ENCODE measurements at regions not wholly inside any gene's neighbourhood (a gene's known extent, or its start where the extent isn't known, plus 50 kb on each side); places are given as distances from the start of the nearest gene placed in this dataset.

DNA sequence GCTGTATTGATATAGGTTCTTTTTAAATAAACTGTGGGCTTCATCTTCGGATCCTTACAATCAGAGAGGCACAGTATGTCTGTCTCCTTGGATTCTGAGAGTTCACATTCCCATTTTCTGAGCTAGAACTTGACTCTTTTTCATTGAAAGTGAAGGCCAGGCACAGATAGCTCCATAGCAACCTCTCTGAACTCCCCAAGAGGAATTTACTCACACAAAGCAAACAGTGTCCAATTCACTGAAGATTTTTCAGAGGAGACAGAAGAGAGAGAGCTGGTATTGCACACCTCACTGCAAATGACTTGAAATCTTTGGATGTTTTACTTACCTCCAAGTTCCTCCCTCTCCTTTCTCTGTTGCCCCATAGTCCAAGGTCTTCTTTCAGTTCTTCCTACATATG is 130.9 kb upstream of the CASK start:
- no peak for DNase-seq (ENCODE audit: extremely low spot score)
- ChIA-PET POLR2A (no interaction called here), CTCF (no interaction called here)
- TF ChIP-seq, protein P1, sequence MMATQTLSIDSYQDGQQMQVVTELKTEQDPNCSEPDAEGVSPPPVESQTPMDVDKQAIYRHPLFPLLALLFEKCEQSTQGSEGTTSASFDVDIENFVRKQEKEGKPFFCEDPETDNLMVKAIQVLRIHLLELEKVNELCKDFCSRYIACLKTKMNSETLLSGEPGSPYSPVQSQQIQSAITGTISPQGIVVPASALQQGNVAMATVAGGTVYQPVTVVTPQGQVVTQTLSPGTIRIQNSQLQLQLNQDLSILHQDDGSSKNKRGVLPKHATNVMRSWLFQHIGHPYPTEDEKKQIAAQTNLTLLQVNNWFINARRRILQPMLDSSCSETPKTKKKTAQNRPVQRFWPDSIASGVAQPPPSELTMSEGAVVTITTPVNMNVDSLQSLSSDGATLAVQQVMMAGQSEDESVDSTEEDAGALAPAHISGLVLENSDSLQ (IDR thresholded peaks at IDR 0.05): no peak
- no peak for TF ChIP-seq L3MBTL2 (conservative IDR thresholded peaks at IDR 0.05)
- no peak for TF ChIP-seq ARNT (IDR thresholded peaks at IDR 0.05)
- no peak for TF ChIP-seq NFRKB (IDR thresholded peaks at IDR 0.05)
- no peak for TF ChIP-seq ZNF384 (IDR thresholded peaks at IDR 0.05)
- TF ChIP-seq FOXK2 (IDR thresholded peaks at IDR 0.05): no peak
- no peak for TF ChIP-seq FOXA1 (IDR thresholded peaks at IDR 0.05)
- no peak for TF ChIP-seq TARDBP (IDR thresholded peaks at IDR 0.05)
- TF ChIP-seq BHLHE40 (IDR thresholded peaks at IDR 0.05; ENCODE audit: borderline replicate concordance): no peak
- TF ChIP-seq HDGF (IDR thresholded peaks at IDR 0.05; ENCODE audit: borderline replicate concordance): no peak
- TF ChIP-seq CTBP1 (IDR thresholded peaks at IDR 0.05; ENCODE audit: borderline replicate concordance): no peak
- TF ChIP-seq SUZ12 (IDR thresholded peaks at IDR 0.05): no peak
- no peak for TF ChIP-seq ELF4 (IDR thresholded peaks at IDR 0.05)
- TF ChIP-seq FOXM1 (IDR thresholded peaks at IDR 0.05; ENCODE audit: borderline replicate concordance): no peak
- no peak for TF ChIP-seq SP1 (IDR thresholded peaks at IDR 0.05)
- no peak for TF ChIP-seq LEF1 (IDR thresholded peaks at IDR 0.05; ENCODE audit: borderline replicate concordance)

DNA sequence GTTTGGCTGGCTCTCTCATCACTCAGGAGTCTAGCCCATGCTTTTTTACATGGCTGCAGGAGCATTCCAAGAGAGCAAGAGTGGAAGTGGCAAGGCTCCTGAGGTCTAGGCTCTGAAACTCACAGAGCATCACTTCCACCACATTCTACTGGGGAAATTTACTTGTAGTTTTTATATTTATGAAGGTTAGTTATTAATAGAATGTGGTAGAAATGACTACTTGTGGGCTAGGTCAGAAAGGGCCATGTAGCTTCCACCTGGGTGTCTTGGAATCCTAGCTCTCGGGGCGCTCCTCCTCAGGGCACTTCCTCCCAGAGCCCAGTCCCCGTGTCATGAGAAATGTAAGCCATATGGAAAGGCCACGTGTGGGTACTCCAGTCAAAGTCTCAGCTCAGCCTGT is 127.0 kb upstream of the CASK start:
- TF ChIP-seq HDGF (IDR thresholded peaks at IDR 0.05; ENCODE audit: borderline replicate concordance) (no peak), ZNF384 (IDR thresholded peaks at IDR 0.05) (no peak), SP1 (IDR thresholded peaks at IDR 0.05) (no peak), SUZ12 (IDR thresholded peaks at IDR 0.05) (no peak), TARDBP (IDR thresholded peaks at IDR 0.05) (no peak), FOXK2 (IDR thresholded peaks at IDR 0.05) (no peak), FOXA1 (IDR thresholded peaks at IDR 0.05) (no peak), FOXM1 (IDR thresholded peaks at IDR 0.05; ENCODE audit: borderline replicate concordance) (no peak), ARNT (IDR thresholded peaks at IDR 0.05) (no peak), ELF4 (IDR thresholded peaks at IDR 0.05) (no peak), CTBP1 (IDR thresholded peaks at IDR 0.05; ENCODE audit: borderline replicate concordance) (no peak), L3MBTL2 (conservative IDR thresholded peaks at IDR 0.05) (no peak), BHLHE40 (IDR thresholded peaks at IDR 0.05; ENCODE audit: borderline replicate concordance) (no peak)
- CTCF ChIA-PET: no interaction called here
- POLR2A ChIA-PET: no interaction called here
- no peak for DNase-seq (ENCODE audit: extremely low spot score)

DNA sequence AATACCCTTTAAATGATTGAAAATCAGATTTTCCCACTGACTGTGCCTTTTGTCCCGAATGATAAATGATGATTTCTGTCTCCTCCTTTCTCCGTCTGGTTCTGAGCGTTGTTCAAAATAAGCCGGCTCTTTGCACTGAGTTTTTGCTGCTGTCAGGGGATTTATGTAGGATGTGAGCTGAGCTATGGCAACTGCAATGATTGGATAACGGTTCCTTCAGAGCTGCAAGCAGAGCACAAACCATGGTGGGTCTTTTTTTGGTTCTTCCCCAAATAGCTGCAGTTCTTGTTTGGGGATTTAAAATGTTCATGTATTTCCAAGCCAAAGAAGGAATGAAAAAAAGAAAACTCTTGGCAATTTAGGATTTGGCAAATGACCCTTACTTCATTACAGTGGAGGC is 124.5 kb upstream of the CASK start:
- ChIA-PET CTCF (no interaction called here), POLR2A (no interaction called here)
- no peak for DNase-seq (ENCODE audit: extremely low spot score)
- TF ChIP-seq L3MBTL2 (conservative IDR thresholded peaks at IDR 0.05): no peak
- TF ChIP-seq NFRKB (IDR thresholded peaks at IDR 0.05): no peak
- no peak for TF ChIP-seq FOXK2 (IDR thresholded peaks at IDR 0.05)
- TF ChIP-seq ELF4 (IDR thresholded peaks at IDR 0.05): no peak
- no peak for TF ChIP-seq ZNF384 (IDR thresholded peaks at IDR 0.05)
- no peak for TF ChIP-seq ARNT (IDR thresholded peaks at IDR 0.05)
- TF ChIP-seq LEF1 (IDR thresholded peaks at IDR 0.05; ENCODE audit: borderline replicate concordance): no peak
- TF ChIP-seq FOXM1 (IDR thresholded peaks at IDR 0.05; ENCODE audit: borderline replicate concordance): no peak
- TF ChIP-seq SUZ12 (IDR thresholded peaks at IDR 0.05): no peak
- TF ChIP-seq, protein P1 (IDR thresholded peaks at IDR 0.05): no peak
- no peak for TF ChIP-seq FOXA1 (IDR thresholded peaks at IDR 0.05)
- no peak for TF ChIP-seq BHLHE40 (IDR thresholded peaks at IDR 0.05; ENCODE audit: borderline replicate concordance)
- TF ChIP-seq SP1 (IDR thresholded peaks at IDR 0.05): no peak
- no peak for TF ChIP-seq TARDBP (IDR thresholded peaks at IDR 0.05)
- no peak for TF ChIP-seq CTBP1 (IDR thresholded peaks at IDR 0.05; ENCODE audit: borderline replicate concordance)

DNA sequence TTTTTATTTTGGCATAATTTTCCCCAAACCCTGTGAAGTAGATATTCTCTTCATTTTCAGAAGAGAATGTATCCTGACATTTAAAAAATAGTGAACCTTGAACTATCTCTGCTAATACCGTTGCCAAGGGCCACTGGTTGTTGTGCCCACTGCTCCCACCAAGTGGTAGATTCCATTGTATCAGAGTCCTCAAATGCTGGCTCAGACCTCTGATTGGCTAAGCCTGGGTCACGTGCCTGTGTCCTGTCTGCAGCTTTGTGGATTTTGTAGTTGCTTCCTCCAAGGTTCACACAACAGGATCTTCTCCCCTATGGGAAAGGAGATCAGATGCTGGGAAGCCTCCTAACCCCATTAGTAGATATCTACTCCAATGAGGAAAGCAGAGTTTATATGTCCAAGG is 104.8 kb upstream of the CASK start:
- peak; percentile 13 for DNase-seq (ENCODE audit: extremely low spot score)
- ChIA-PET CTCF (no interaction called here), POLR2A (no interaction called here)
- no peak for TF ChIP-seq ARNT (IDR thresholded peaks at IDR 0.05)
- no peak for TF ChIP-seq LEF1 (IDR thresholded peaks at IDR 0.05; ENCODE audit: borderline replicate concordance)
- TF ChIP-seq CTBP1 (IDR thresholded peaks at IDR 0.05; ENCODE audit: borderline replicate concordance): no peak

DNA sequence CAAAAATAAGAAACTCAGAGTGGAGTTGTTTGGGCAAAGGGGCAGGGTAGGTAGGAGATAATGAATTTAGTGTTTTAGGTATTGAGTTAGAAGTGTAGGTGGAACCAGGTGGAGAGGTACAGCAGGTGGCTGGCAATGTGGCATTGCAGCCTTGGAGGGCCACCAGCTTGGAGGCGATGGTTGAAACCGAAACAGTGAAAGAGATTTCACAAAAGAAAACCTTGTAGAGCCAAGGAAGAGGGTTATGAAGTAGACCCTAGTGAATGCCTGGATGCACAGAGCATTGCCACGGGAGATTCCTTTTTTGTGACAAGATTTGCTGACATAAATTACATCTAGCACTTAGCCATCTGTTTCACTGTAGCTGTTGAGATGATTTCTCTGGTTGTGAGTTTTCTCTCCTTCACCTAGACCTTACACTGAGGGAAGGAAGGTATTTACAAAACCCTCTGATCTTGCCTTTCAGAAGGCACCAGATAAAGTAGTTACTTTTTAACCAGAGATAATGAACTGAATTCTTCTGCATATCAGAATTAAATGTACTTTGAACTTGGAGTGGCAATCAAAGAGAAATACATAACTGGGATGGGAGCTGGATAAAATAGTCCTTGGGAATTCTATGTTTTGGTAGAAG is 104.1 kb upstream of the CASK start:
- DNase-seq (ENCODE audit: extremely low spot score): no peak
- ChIA-PET CTCF (no interaction called here), POLR2A (no interaction called here)
- no peak for TF ChIP-seq FOXM1 (IDR thresholded peaks at IDR 0.05; ENCODE audit: borderline replicate concordance)
- TF ChIP-seq ZNF384 (IDR thresholded peaks at IDR 0.05): no peak
- no peak for TF ChIP-seq FOXA1 (IDR thresholded peaks at IDR 0.05)
- TF ChIP-seq, protein P1 (IDR thresholded peaks at IDR 0.05): no peak
- TF ChIP-seq L3MBTL2 (conservative IDR thresholded peaks at IDR 0.05): no peak
- TF ChIP-seq CTBP1 (IDR thresholded peaks at IDR 0.05; ENCODE audit: borderline replicate concordance): no peak
- TF ChIP-seq SP1 (IDR thresholded peaks at IDR 0.05): no peak
- no peak for TF ChIP-seq HDGF (IDR thresholded peaks at IDR 0.05; ENCODE audit: borderline replicate concordance)
- TF ChIP-seq ELF4 (IDR thresholded peaks at IDR 0.05): no peak
- TF ChIP-seq BHLHE40 (IDR thresholded peaks at IDR 0.05; ENCODE audit: borderline replicate concordance): no peak
- TF ChIP-seq ARNT (IDR thresholded peaks at IDR 0.05): no peak
- no peak for TF ChIP-seq LEF1 (IDR thresholded peaks at IDR 0.05; ENCODE audit: borderline replicate concordance)
- no peak for TF ChIP-seq TARDBP (IDR thresholded peaks at IDR 0.05)
- TF ChIP-seq NFRKB (IDR thresholded peaks at IDR 0.05): no peak
- TF ChIP-seq SUZ12 (IDR thresholded peaks at IDR 0.05): no peak
- no peak for TF ChIP-seq FOXK2 (IDR thresholded peaks at IDR 0.05)

DNA sequence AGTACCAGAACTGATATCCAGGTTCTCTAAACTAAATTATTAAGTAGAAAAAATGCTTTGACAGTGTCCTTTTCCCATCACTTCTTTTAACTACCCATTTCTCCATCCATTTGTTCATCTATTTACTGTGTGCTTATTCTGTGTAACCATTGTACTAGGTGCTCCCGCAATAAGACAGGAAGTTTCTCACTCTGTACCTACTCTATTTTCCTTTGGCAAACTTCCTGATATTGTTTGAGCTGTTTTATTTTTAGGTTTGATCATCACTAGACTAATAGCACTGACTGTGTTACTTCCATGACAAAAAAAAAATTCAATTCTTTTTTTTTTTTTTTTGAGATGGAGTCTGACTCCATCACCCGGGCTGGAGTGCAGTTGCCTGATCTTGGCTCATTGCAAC is 102.5 kb upstream of the CASK start:
- CTCF ChIA-PET: no interaction called here
- POLR2A ChIA-PET: no interaction called here

More for the DNA sequence above, 102.5 kb upstream of the CASK start:
- DNase-seq (ENCODE audit: extremely low spot score): no peak
- no peak for TF ChIP-seq CTBP1 (IDR thresholded peaks at IDR 0.05; ENCODE audit: borderline replicate concordance)
- no peak for TF ChIP-seq ARNT (IDR thresholded peaks at IDR 0.05)
- no peak for TF ChIP-seq TARDBP (IDR thresholded peaks at IDR 0.05)
- TF ChIP-seq, protein P1 (IDR thresholded peaks at IDR 0.05): no peak
- TF ChIP-seq ZNF384 (IDR thresholded peaks at IDR 0.05): no peak
- no peak for TF ChIP-seq FOXA1 (IDR thresholded peaks at IDR 0.05)
- TF ChIP-seq SP1 (IDR thresholded peaks at IDR 0.05): no peak

Data from HEK293T (cell line).